Panc1 (cell line): ENCODE measurements at regions not wholly inside any gene's neighbourhood (a gene's known extent, or its start where the extent isn't known, plus 50 kb on each side); places are given as distances from the start of the nearest gene placed in this dataset.

Source experiments
- ATAC-seq: fragments of 200-7000 bp; cut with Tn5 transposase; 2 replicates; pipeline ENCODE4 v1.9.1; 2020; ENCODE audit warnings: mild to moderate bottlenecking, moderate library complexity
- BruUV-seq: library from RNA; stranded (reverse); fragments of 400-500 nt; replicated peaks from 2 replicates; lab custom pipeline; 2021; lab: Mats Ljungman, UMichigan
- CTCF ChIA-PET: fragments of 300-600 bp; sonication (Branson Sonifier 250); formaldehyde crosslinking; loops from one replicate; lab custom pipeline; 2022; ENCODE audit warnings: antibody characterized with exemption; lab: Charles Lee
- POLR2A ChIA-PET: fragments of 300-600 bp; sonication (Branson Sonifier 250); formaldehyde crosslinking; loops from one replicate; lab custom pipeline; 2022; ENCODE audit warnings: antibody characterized with exemption; lab: Charles Lee
- DNase-seq: peaks from one replicate; pipeline ENCODE4 v3.0.0-alpha.2; 2010; ENCODE audit warnings: low read depth, low spot score
- H3K27ac ChIP-seq: 2 replicates; pipeline ENCODE4 v1.5.1; 2011; ENCODE audit warnings: mild to moderate bottlenecking, low read length, inconsistent platforms
- H3K27me3 ChIP-seq: fragments of 200-500 bp; sonication (Bioruptor generic); 2 replicates; pipeline ENCODE4 v1.6.0; 2014; ENCODE audit warnings: low read length, inconsistent platforms; ENCODE audit not compliant: control insufficient read depth, insufficient read depth
- H3K36me3 ChIP-seq: fragments of 200-500 bp; sonication (Bioruptor generic); 2 replicates; pipeline ENCODE4 v1.5.1; 2014; ENCODE audit warnings: inconsistent platforms, mild to moderate bottlenecking, low read length, moderate library complexity; ENCODE audit not compliant: control insufficient read depth, insufficient read depth
- H3K4me1 ChIP-seq: 2 replicates; pipeline ENCODE4 v1.5.1; 2011; ENCODE audit warnings: inconsistent platforms, mild to moderate bottlenecking, low read length, moderate library complexity; ENCODE audit not compliant: control insufficient read depth, insufficient read depth
- H3K4me3 ChIP-seq, 2 experiments: 2 replicates each; pipeline ENCODE4 v1.5.1; 2011 to 2012; ENCODE audit warnings: low read depth in 2 of 2, low read length in 2 of 2, mild to moderate bottlenecking in 2 of 2, inconsistent platforms in 1 of 2, moderate library complexity in 1 of 2
- H3K9me3 ChIP-seq: fragments of 200-500 bp; sonication (Bioruptor generic); 2 replicates; pipeline ENCODE4 v1.5.1; 2014; ENCODE audit warnings: low read depth, mild to moderate bottlenecking, inconsistent platforms, low read length, moderate library complexity; ENCODE audit not compliant: control insufficient read depth, insufficient read depth
- POLR2AphosphoS5 ChIP-seq: IDR thresholded peaks from 2 replicates; pipeline ENCODE4 v1.6.1; 2012; ENCODE audit warnings: mild to moderate bottlenecking, low read depth, low read length, moderate library complexity
- REST ChIP-seq, 2 experiments: IDR thresholded peaks; 2 replicates each; pipeline ENCODE4 v1.6.1; 2011 to 2012; ENCODE audit warnings: low read depth in 2 of 2, control low read depth in 1 of 2, low read length in 1 of 2, mild to moderate bottlenecking in 1 of 2, moderate library complexity in 1 of 2; ENCODE audit not compliant: insufficient read depth in 1 of 2
- SIN3A ChIP-seq: IDR thresholded peaks from 2 replicates; pipeline ENCODE4 v1.6.1; 2012; ENCODE audit warnings: low read depth, mild to moderate bottlenecking, low read length, moderate library complexity, borderline replicate concordance; ENCODE audit not compliant: insufficient read depth
- TCF7L2 ChIP-seq: IDR thresholded peaks from 2 replicates; pipeline ENCODE4 v1.6.1; 2011; ENCODE audit warnings: mild to moderate bottlenecking, low read depth, low read length, inconsistent platforms
- in situ Hi-C: cut with HindIII; loops from 2 replicates; pipeline ENCODE4 v1.10.0; 2016; ENCODE audit warnings: low sequenced_read_pairs, low pct_unique_long_range_greater_than_20kb
- intact Hi-C: fragments of 100-400 bp; cut with micrococcal nuclease; formaldehyde crosslinking; loops from one replicate; pipeline ENCODE4 v1.10.0; 2022; ENCODE audit not compliant: unreplicated experiment
- TF ChIP-seq, protein P1 (sequence below): fragments of 450-650 bp; IDR thresholded peaks from 2 replicates; pipeline ENCODE4 v1.5.1; 2017; ENCODE audit warnings: mild to moderate bottlenecking

- Histone ChIP-seq H3K36me3 (no peaks in the 10 kb centered on the region), H3K4me3 (no peak overlapping the region), H3K27ac (no peak overlapping the region), H3K9me3 (no peaks in the 10 kb centered on the region), H3K4me1 (no peaks in the 10 kb centered on the region), H3K27me3 (no peaks in the 10 kb centered on the region)
- ATAC-seq, result no peak
- BruUV-seq, result no TSS peak
- no peak for DNase-seq
- POLR2A ChIA-PET, result no interaction called here
- no peak for TF ChIP-seq REST (IDR thresholded peaks at IDR 0.05; ENCODE audit: insufficient read depth in 1 of 2, low read depth in 2 of 2, low read length in 1 of 2)
- TF ChIP-seq TCF7L2, result no peak
- no peak for TF ChIP-seq SIN3A
- no peak for TF ChIP-seq POLR2AphosphoS5
- TF ChIP-seq, protein P1, sequence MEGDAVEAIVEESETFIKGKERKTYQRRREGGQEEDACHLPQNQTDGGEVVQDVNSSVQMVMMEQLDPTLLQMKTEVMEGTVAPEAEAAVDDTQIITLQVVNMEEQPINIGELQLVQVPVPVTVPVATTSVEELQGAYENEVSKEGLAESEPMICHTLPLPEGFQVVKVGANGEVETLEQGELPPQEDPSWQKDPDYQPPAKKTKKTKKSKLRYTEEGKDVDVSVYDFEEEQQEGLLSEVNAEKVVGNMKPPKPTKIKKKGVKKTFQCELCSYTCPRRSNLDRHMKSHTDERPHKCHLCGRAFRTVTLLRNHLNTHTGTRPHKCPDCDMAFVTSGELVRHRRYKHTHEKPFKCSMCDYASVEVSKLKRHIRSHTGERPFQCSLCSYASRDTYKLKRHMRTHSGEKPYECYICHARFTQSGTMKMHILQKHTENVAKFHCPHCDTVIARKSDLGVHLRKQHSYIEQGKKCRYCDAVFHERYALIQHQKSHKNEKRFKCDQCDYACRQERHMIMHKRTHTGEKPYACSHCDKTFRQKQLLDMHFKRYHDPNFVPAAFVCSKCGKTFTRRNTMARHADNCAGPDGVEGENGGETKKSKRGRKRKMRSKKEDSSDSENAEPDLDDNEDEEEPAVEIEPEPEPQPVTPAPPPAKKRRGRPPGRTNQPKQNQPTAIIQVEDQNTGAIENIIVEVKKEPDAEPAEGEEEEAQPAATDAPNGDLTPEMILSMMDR, result no peak
- in situ Hi-C loops, result no loop called here
- CTCF ChIA-PET, result no interaction called here
- intact Hi-C loops, result no loop called here
Measured at GRCh38 chr13:77415253-77416071, 88.6 kb upstream of the MYCBP2 start.

- Histone ChIP-seq H3K36me3 (no peaks in the 10 kb centered on the region), H3K27me3 (no peaks in the 10 kb centered on the region), H3K4me1 (no peaks in the 10 kb centered on the region), H3K9me3 (no peaks in the 10 kb centered on the region), H3K4me3 (no peak overlapping the region), H3K27ac (no peak overlapping the region)
- no peak for TF ChIP-seq POLR2AphosphoS5
- TF ChIP-seq, protein P1, result no peak
- TF ChIP-seq TCF7L2, result no peak
- no peak for TF ChIP-seq SIN3A
- no peak for TF ChIP-seq REST (IDR thresholded peaks at IDR 0.05; ENCODE audit: insufficient read depth in 1 of 2, low read depth in 2 of 2, low read length in 1 of 2)
- in situ Hi-C loops, result no loop called here
- ATAC-seq (no peak), DNase-seq (no peak)
- CTCF ChIA-PET, result no interaction called here
- BruUV-seq, result no TSS peak
- POLR2A ChIA-PET, result no interaction called here
- intact Hi-C loops, result no loop called here
Measured at GRCh38 chr13:77412860-77413259, 86.0 kb upstream of the MYCBP2 start.
